Muscle of back (tissue), 3 donors: ENCODE measurements at regions not wholly inside any gene's neighbourhood (a gene's known extent, or its start where the extent isn't known, plus 50 kb on each side); places are given as distances from the start of the nearest gene placed in this dataset.
A peak's percentile ranks its signal among the peaks of the same experiment; 100 is the strongest.

Source experiments
- DNase-seq, 3 donors: peaks; one replicate each; pipeline versions ENCODE4 v3.0.0 to v3.0.0-alpha.2; 2013

DNA sequence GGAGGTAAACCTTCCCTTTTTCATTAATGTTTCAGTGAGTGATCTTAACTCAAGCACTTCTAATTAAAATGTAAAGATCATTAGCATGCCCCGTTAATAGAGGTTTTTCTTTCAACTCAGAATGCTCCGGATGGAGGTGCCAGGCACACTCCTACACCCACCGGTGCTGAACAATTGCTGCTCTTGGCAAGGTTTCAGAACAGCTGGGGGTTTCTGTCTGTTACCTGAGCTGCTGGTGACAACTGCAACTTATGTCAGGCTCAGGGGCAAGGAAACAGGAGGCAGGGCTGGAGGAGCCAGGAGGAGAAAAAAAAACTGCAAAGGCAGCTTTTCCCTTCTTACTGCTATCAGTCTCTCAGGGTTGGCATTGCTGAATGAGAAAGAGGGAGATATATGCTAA, 250.1 kb downstream of the DIPK2A start:
- DNase-seq: peak in 1 of 3 donors; percentile 8

DNA sequence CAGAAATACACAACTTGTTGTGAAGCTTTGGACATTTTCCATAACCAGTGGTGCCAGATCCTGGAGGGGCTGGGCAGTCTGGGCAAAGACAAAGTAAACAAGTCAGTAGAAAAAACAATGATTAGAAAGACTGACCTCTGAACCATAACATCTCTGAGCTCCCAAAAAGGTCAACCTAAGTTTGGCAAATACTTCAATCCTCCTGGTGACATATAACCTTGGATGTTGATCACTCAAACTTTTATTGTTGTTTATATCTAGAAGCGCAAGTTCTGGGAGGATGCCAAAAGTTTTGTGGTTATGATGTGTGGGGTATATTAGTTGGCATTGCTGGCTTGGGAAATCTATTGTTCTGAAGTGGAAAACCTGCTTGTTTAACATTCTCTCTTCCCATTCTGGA, 257.7 kb downstream of the DIPK2A start:
- no peak for DNase-seq

DNA sequence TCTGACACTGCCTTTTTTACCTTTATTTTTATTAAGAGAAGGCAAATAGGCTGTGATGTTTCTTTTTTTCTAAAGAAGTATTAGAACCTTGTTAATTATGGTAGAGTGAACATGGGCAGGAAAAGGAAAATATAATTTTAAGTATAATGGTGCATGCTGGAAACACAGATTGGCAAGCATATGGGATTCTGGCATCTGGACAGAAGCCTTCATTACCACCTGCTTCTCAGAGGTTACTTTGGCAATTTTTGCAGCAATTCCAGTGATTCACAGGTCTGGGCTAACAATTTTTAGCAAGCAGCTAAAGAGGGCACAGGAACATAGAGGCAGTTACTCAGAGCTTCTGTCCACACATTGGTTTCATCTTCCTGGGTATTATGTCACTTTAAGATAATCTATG, 258.3 kb downstream of the DIPK2A start:
- no peak for DNase-seq

DNA sequence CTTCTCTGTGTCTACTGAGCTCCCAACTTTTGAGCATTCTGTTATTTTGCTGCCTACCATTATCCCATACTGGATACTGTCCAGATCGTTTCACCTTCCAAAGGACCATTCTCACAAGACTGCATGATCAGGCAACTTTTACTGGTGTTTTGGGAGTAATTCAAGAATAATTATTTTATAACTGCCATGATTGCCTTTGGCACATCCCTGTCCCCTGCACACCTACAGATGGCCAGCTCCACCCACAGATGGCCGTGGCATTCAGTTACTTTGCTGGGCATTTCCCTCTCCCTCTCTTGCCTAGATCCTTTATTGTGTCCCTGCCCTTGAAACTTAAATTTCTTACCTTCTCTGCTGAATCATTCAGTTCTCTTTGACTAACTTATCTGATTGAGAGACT, 263.9 kb downstream of the DIPK2A start:
- no peak for DNase-seq

DNA sequence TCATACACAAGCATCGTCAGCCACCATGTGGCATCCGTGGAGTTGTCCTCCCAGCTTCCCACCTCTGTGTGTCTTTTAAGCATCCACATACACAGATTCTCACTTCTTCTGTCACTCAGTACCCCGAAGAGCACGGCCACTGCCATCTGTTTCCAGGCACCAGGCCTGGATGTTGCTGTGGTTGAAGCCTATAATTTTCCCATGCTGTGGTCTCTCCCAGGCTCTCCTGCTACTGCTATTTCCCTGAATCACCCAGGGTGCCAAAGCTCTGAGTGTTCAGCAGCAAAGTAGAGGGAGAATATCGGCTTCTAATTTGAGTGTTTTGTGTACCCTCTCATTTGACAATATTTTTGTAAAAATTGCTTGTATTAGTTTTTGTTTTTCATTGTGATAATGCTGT, 265.7 kb downstream of the DIPK2A start:
- DNase-seq: no peak

DNA sequence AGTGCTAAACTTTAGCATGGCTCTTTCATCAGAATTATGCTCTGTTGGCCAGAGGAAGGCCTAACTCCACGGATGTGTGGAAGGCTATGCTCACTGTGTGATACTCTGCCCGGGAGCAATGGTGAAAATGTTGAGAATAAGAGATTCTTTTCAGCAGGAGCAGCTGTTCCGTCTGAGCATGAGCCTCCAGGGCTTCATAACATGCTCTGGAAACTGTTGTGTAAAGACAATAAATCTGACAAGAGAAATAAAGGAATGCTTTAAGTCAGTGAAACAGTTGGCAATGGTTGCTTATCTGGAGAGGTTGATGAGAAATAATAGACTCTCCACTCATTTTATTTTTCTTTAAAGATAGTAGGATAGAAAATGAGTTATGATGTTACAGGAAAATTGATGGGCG, 269.8 kb downstream of the DIPK2A start:
- DNase-seq: peak; percentile 65 to 92 (median 80)

DNA sequence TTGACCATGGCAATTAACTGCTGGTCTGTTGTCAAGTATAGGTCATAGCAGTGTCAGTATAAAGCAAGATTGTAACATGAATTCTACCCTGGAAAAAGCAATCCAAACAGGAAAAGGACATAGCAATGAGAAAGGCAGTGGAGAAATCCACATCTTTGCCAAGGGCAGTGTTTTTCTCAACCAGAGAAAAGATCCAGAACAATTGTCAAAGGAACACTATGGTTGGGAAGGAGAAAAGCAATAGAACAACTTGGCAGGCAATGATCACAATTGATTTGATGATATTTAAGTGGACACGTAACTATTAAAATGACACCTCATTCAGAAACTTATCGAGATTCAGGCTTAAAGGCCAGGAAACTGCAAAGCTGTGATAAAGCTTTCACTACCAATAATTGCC, 271.1 kb downstream of the DIPK2A start:
- DNase-seq: peak in 2 of 3 donors; percentile 9 to 59

DNA sequence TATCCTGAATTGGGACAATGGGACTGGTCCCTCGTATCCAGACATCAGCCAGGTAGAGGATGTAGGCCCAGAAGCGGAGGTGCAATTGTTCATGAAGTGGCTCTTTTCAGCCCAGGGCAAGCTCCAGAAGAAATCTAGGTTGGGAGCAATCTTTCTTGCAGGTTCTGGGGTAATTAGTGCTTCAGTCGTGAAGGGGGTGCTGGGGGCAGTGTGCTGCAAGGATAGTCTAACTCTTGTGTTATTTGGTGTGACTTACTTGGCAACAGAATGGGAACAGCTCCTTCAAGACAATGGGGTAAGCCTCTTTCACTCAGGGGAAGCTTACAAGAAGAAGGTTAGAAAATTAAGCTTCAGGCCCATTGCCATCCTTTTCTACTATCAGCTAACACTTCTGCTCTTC, 273.0 kb downstream of the DIPK2A start:
- no peak for DNase-seq

DNA sequence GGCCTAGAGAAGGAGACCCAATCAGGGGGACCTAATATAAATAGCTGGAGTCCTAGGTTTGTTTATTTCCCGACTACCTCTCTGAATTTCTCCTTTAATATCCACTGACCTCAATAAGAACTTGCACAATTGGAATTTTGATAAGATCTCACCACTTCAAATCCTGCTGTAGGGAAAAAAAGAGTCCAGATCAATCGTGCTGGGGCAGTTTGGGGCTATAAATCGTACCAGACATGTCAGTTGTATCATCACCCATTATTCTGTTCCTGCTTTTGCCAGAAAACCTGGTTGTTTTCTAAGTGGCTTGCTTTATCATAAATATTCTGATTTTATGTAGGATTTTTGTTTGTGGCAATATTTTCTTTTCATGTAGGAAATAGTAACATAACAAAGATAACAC, 281.3 kb downstream of the DIPK2A start:
- no peak for DNase-seq

DNA sequence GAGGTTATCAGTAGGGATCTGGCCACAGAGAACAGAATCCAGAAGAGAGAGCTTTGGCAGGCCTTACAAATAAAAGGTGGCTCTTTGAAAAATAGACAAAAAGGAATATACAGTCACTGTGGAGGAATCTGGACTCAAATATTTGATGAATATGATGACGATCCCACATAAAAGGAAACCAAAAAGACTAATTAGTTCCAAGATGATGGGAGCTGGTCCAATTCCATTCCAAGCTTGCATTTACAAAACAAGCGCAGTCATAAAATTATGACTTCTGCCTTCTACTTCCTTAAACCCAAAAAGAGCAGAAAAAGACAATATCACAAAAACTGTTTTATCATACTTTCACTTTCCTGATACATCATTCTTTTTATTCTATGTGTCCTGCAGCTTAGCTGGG, 285.8 kb downstream of the DIPK2A start:
- DNase-seq: no peak

DNA sequence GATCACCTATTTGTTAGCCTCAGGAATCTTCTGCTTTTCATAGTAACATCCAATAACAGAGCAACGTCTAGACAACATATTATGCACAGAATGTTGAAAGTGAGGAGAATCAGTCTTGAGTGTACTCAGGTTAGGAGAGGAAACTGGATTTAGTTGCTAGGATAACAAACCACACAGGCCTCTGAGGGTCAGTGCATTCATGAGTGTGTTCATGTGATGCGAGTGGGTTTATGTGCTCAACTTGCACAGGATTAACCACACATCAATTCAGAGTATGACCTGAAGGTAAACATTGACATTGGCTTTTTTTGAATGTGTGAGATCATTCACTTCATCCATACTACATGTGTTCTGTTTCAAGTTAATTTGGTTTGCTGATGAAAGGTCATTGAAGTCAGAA, 287.6 kb downstream of the DIPK2A start:
- DNase-seq: no peak

DNA sequence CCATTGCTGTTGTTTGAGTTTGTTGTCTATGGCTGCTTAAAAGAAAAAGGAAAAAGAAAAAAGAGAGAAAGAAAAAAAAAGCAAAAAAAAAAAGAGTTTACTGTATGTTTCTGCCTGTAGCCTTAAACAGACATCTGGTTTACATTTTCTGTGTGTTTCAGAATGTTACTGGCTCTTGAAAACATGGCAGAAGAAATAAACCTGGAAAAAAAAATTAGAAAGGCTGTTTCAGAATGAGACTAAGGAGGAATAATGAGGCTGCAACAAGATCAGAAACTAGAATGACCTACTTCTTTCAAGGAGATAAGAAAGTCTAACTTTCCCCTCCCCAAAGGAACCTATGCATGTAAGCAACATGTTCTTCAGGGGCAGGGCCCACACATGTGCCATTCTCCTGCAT, 292.1 kb downstream of the DIPK2A start:
- DNase-seq: peak in 2 of 3 donors; percentile 22 to 64

DNA sequence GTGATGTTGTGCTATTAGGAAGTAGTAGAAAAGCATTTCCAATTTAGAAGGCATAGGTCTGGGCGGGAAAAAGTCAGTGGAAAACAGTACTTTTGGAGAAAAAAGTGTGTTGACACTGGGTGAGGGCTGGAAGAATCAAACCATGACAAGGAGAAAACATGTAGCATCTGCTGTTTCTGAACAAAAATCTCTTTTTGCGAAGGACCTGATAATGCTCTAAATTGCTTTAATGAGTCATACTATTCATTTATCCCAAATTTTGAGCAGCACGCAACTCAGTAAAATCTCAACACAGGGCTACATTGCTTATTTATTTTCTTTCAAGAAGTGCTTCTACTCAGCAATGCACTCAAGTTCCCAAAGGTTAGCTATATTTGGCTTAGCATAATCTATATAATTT, 292.7 kb downstream of the DIPK2A start:
- DNase-seq: no peak

DNA sequence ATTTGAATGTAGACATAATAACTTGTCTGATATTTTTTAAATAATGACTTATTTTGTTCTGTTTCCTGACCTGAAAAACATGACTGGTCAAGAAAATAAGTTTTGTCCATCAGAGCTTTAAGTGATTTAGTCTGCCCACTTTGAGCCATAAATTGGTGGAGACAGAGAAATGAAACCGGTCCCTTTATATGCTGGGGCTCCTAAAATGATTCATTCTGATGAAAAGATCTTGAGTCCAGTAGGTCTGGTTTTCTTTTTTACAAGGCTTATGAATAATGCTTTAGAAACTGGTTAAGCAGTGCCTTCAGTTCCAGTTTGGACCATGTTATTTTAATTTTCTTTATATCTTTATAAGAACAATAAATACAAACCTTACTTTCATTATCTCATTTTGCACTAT, 293.2 kb downstream of the DIPK2A start:
- no peak for DNase-seq

DNA sequence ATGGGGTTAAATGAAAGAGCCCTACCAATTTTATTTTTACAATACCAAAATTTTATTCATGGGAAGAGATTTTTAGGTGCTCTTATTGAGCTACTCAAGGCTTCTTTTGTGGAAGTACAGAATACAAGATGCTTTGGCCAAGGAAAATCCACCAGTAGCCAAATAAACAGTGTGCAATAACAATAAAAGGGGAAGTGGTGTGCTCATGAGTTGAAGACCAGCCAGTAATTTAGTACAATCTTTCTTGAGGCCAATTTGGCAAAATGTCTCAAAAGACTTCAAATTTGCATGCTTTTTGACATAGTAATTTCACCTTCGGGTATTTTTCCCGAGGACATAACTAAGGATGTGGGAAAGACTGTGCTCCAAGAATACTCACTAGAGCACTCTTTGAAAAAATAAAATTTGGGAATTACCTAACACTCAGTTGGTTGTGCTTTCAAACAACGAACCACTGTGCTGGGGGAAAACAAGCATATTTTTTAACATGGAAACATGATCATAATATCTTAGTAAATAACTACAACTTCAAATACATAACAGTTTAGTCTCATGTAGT, 294.0 kb downstream of the DIPK2A start:
- peak; percentile 48 to 89 (median 76) for DNase-seq

DNA sequence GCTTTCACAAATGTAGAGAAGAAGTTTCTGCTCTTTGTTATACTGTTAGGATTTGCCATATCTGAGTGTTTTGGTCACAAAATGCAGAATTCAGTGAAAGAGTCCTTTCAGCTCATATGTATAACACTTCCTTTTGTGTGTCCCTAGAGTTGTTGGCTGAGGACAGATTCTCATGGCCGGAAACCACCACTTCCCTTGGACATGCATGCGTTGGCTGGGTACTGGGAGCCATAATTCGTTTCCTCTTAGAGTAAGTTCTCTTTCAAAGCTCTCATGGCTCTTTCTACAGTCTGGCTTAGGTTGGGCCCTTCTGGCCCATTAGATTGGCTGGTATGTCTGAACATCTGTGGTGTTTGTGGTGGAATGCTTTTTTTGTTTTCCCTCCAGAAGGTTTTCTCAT, 298.5 kb downstream of the DIPK2A start:
- DNase-seq: no peak

DNA sequence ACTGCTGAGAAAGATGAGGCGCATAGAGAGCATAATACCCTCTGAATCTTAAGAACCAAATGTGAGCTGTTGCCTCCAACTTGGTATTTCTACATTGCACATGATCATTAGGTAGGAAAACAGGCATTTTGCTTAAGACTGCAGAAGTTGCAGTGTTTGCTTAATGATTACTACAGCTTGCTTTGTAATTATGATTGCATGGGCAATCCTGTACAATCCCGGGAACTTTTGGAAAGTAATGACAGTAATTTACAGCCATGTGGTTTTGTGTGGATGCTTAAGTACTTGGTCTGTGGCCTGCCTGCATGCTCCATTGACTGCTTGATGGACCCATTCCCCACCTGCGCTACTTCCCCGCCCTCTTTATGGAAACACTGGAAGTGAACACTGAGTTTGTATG, 301.1 kb downstream of the DIPK2A start:
- DNase-seq: peak in 1 of 3 donors; percentile 24

DNA sequence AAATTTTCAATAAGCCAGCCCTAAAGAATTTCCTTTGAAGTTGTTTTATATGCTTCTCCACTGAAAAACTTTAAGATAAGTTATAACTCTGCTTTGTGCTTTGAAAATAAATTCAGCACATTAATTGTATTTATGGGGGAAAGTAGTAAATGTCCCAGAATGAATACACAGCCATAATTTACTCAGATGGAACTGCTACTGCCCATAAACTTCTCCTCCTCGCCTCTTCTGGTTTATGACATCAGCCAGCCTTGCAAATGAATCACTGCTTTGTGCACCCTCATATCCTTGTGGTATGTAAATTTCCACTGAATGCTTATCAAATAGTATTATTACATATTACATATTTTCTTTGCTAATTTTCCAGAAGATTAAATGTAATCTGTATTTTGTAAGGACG, 302.0 kb downstream of the DIPK2A start:
- no peak for DNase-seq

DNA sequence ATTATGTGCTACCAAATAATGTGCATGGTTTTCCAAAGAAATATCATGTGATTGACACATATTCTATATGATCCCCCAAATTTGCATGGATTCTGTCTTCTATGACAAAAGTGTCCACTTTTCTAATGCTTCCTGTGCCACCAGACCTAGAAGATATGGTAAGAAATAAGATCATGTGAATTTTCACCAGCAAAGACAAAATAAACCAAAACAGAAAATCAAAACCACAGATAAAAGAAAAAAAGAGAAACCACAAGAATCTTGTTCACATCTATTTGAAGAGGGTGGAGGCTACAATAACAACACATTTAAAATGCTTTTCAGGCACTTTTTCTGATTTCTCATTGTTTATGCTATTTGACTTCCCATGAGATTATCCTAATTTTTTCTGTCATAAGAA, 303.4 kb downstream of the DIPK2A start:
- no peak for DNase-seq

DNA sequence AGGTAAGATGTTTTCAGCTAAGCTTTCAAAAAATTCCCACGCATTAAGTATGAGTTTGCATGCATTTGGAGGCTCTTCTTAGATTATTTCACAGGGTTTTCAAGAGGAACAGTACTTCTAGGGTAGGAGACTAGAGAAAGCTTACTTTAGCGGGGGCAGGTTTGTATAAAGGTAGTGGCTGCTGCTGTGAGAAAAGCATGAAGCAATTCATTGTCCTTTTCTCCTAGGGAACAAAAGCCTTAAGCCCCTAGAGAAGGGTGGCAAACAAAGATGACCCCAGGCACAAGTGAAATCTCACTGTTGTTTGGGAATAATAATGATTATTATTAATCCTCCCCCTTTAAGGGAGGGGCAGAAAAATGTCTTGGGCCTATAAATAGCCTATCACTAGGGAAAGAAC, 310.7 kb downstream of the DIPK2A start:
- DNase-seq: no peak

DNA sequence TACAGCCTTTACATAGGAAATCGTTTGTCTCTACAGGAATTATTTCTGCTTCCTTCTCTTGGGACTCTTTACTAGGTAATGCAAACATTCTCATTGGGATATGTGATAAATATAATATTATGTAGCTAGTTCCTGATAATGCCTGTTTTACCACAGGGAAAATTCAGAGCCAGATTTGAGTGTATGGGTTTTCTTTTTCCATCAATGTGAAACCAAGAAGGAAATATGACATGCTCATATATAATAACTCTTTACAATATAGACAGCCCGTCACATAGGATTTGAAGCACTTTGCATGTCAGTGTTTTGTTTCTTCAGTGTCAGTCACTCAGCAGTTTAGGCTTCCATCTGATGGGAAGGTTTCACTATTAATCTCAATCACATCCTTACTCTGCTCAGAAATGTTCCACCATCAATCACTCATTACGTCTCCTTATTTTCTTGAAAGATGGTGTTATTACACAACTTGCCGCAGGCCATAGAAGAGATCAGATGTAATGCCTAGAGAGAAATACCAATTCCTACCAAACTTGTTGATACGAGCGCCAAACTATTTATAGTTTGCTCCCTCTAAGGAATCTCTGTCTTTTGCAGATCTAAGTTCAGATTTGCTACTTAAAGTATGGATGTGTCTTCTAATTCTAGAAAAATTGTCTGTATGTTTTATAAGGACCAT, 314.8 kb downstream of the DIPK2A start:
- DNase-seq: no peak

DNA sequence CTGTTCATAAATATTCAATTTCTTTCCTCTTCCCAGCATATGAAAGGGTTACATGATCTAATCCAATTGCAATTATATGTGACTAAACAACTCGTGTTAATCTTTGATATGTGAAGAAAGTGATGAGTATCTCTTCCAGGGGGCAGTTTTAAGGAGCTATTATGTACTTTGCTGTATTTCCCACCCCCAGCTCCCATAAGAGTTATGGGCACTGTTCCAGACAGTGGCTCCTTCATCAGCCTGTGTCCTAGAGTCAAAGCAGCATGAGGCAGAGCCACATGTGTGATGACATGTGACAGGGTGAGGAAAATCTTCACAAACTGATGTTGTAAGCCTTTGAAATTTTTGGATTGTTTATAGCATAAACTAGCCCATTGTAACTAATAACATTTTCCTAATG, 315.4 kb downstream of the DIPK2A start:
- no peak for DNase-seq

DNA sequence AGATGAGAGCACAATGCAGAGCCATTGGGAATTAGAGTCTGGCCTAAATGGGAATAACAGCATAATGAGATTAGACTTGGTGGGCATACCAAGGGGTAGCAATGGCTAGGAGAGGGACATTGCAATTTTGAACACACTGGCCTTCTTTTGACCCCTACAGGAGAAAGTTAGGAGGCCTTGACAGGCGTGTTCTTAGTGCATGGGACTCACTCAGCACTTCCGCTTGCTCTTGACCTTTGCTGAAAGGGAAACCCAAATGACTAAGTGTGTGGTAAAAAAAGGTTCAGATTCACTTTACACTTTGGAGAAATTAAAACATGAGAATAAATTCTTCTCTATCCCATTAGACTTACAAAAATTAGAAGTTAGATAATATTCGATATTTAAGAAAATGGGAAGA, 317.4 kb downstream of the DIPK2A start:
- no peak for DNase-seq
